H1 (cell line): ENCODE measurements at regions not wholly inside any gene's neighbourhood (a gene's known extent, or its start where the extent isn't known, plus 50 kb on each side); places are given as distances from the start of the nearest gene placed in this dataset.

Experiments used
- CTCF ChIA-PET: fragments of 300-600 bp; sonication (Branson Sonifier 250); formaldehyde crosslinking; loops from one replicate; lab custom pipeline; 2021; ENCODE audit not compliant: partially characterized antibody; lab: Charles Lee
- POLR2A ChIA-PET: fragments of 300-600 bp; sonication (Branson Sonifier 250); formaldehyde crosslinking; loops from one replicate; lab custom pipeline; 2021; ENCODE audit warnings: inconsistent platforms; ENCODE audit not compliant: partially characterized antibody; lab: Charles Lee
- DNase-seq, 2 experiments: peaks; one replicate each; pipeline versions ENCODE4 v3.0.0 to v3.0.0-alpha.2; 2010 to 2022; ENCODE audit warnings: low spot score in 2 of 2, low read depth in 1 of 2, mixed read lengths in 1 of 2
- FAIRE-seq: peaks from 2 replicates; lab custom pipeline; 2011; peaks lifted over from hg19 to GRCh38; lab: Jason Lieb, UNC
- H2AFZ ChIP-seq: 2 replicates; pipeline ENCODE4 v1.8.1; 2012; ENCODE audit warnings: low read length, inconsistent platforms
- H2AK5ac ChIP-seq: 2 replicates; pipeline ENCODE4 v1.6.1; 2013; ENCODE audit warnings: low read depth, low read length
- H2BK120ac ChIP-seq: replicated peaks from 2 replicates; pipeline ENCODE3; 2013; ENCODE audit warnings: low read depth, low read length, inconsistent platforms
- H2BK12ac ChIP-seq: 2 replicates; pipeline ENCODE4 v1.6.1; 2013; ENCODE audit warnings: low read depth, low read length
- H2BK15ac ChIP-seq: 2 replicates; pipeline ENCODE4 v1.6.1; 2013; ENCODE audit warnings: low read length
- H2BK20ac ChIP-seq: 2 replicates; pipeline ENCODE4 v1.6.1; 2013; ENCODE audit warnings: low read length
- H2BK5ac ChIP-seq: 2 replicates; pipeline ENCODE4 v1.6.1; 2013; ENCODE audit warnings: low read depth, low read length
- H3K14ac ChIP-seq: 2 replicates; pipeline ENCODE4 v1.6.1; 2013; ENCODE audit warnings: inconsistent platforms; ENCODE audit not compliant: insufficient read length
- H3K18ac ChIP-seq: 2 replicates; pipeline ENCODE4 v1.6.1; 2013; ENCODE audit warnings: low read length; ENCODE audit errors: extremely low read depth
- H3K23ac ChIP-seq: 2 replicates; pipeline ENCODE4 v1.6.1; 2013; ENCODE audit warnings: inconsistent platforms; ENCODE audit not compliant: insufficient read length
- H3K23me2 ChIP-seq: 2 replicates; pipeline ENCODE4 v1.6.1; 2013; ENCODE audit warnings: low read depth, low read length
- H3K27ac ChIP-seq: 2 replicates; pipeline ENCODE4 v1.6.1; 2011; ENCODE audit warnings: low read depth, low read length, inconsistent platforms
- H3K27me3 ChIP-seq, 4 experiments: replicated peaks in 1 of 4; 1 replicate in 1 of 4; 2 replicates in 3 of 4; pipeline versions ENCODE4 v1.6.1 to v1.8.1; 2011 to 2013; ENCODE audit warnings: low read length in 3 of 4, mild to moderate bottlenecking in 3 of 4, inconsistent platforms in 2 of 4, mixed read lengths in 2 of 4, moderate library complexity in 1 of 4; ENCODE audit not compliant: control insufficient read depth in 3 of 4, insufficient read depth in 3 of 4; ENCODE audit errors: extremely low read depth in 1 of 4
- H3K36me3 ChIP-seq, 4 experiments: 2 replicates each; pipeline versions ENCODE4 v1.6.1 to v1.8.1; 2011 to 2013; ENCODE audit warnings: mild to moderate bottlenecking in 4 of 4, low read length in 3 of 4, moderate library complexity in 2 of 4, control low read depth in 1 of 4, inconsistent platforms in 1 of 4; ENCODE audit not compliant: insufficient read depth in 4 of 4, control insufficient read depth in 2 of 4
- H3K4ac ChIP-seq: replicated peaks from 2 replicates; pipeline ENCODE3; 2013; ENCODE audit warnings: low read length, low read depth, mixed read lengths, inconsistent platforms; ENCODE audit not compliant: insufficient read length
- H3K4me1 ChIP-seq, 4 experiments: replicated peaks in 1 of 4; 1 replicate in 1 of 4; 2 replicates in 3 of 4; pipeline versions ENCODE4 v1.6.1 to v1.8.1; 2011 to 2013; ENCODE audit warnings: low read length in 3 of 4, inconsistent platforms in 2 of 4, mixed read lengths in 1 of 4; ENCODE audit not compliant: insufficient read depth in 4 of 4, control insufficient read depth in 3 of 4
- H3K4me2 ChIP-seq, 2 experiments: 2 replicates each; pipeline versions ENCODE4 v1.6.1 to v1.8.1; 2011 to 2013; ENCODE audit warnings: low read depth in 2 of 2, low read length in 2 of 2, control low read depth in 1 of 2, inconsistent platforms in 1 of 2, mild to moderate bottlenecking in 1 of 2; ENCODE audit not compliant: insufficient read depth in 1 of 2
- H3K4me3 ChIP-seq, 4 experiments: fragments of 200-600, 300-600 bp in 1 of 4; sonication (generic), shearing (Covaris generic), sonication (Bioruptor Twin) in 1 of 4; 2 replicates each; pipeline versions ENCODE4 v1.5.1 to v1.8.1; 2011 to 2016; ENCODE audit warnings: low read length in 4 of 4, low read depth in 3 of 4, control low read depth in 2 of 4, inconsistent platforms in 2 of 4, mild to moderate bottlenecking in 2 of 4, mixed read lengths in 1 of 4, moderate library complexity in 1 of 4; ENCODE audit not compliant: insufficient read depth in 2 of 4; ENCODE audit errors: extremely low read depth in 1 of 4
- H3K56ac ChIP-seq: replicated peaks from 2 replicates; pipeline ENCODE3; 2013; ENCODE audit warnings: low read depth, mild to moderate bottlenecking, mixed read lengths, low read length, inconsistent platforms; ENCODE audit not compliant: insufficient read length
- H3K79me1 ChIP-seq: 2 replicates; pipeline ENCODE4 v1.6.1; 2013; ENCODE audit warnings: low read depth, low read length, control low read depth
- H3K79me2 ChIP-seq, 2 experiments: 2 replicates each; pipeline versions ENCODE4 v1.6.1 to v1.8.1; 2012 to 2013; ENCODE audit warnings: low read length in 2 of 2, mild to moderate bottlenecking in 2 of 2, inconsistent platforms in 1 of 2; ENCODE audit not compliant: insufficient read depth in 2 of 2, control insufficient read depth in 1 of 2
- H3K9ac ChIP-seq, 4 experiments: replicated peaks in 1 of 4; 1 replicate in 1 of 4; 2 replicates in 3 of 4; pipeline versions ENCODE4 v1.6.1 to v1.8.1; 2011 to 2013; ENCODE audit warnings: low read depth in 3 of 4, low read length in 3 of 4, control low read depth in 2 of 4, mild to moderate bottlenecking in 2 of 4, moderate library complexity in 2 of 4, inconsistent platforms in 1 of 4; ENCODE audit errors: extremely low read depth in 1 of 4
- H3K9me3 ChIP-seq, 2 experiments: 2 replicates each; pipeline versions ENCODE4 v1.6.1 to v1.8.1; 2012 to 2013; ENCODE audit warnings: mild to moderate bottlenecking in 2 of 2, moderate library complexity in 2 of 2, control low read depth in 1 of 2, inconsistent platforms in 1 of 2, low read depth in 1 of 2, low read length in 1 of 2, mixed read lengths in 1 of 2; ENCODE audit not compliant: insufficient read depth in 2 of 2
- H4K20me1 ChIP-seq, 2 experiments: replicated peaks in 1 of 2; 2 replicates each; pipeline versions ENCODE3 to v1.8.1; 2011 to 2013; ENCODE audit warnings: inconsistent platforms in 2 of 2, low read length in 2 of 2, mild to moderate bottlenecking in 1 of 2; ENCODE audit not compliant: insufficient read depth in 2 of 2, control insufficient read depth in 1 of 2
- H4K5ac ChIP-seq: 2 replicates; pipeline ENCODE4 v1.6.1; 2013; ENCODE audit warnings: low read length, low read depth, mixed read lengths, inconsistent platforms; ENCODE audit not compliant: insufficient read length
- H4K8ac ChIP-seq: 2 replicates; pipeline ENCODE4 v1.8.0; 2013; ENCODE audit warnings: mild to moderate bottlenecking, moderate library complexity, low read length, inconsistent platforms; ENCODE audit not compliant: insufficient read depth; ENCODE audit errors: extremely low read depth
- H4K91ac ChIP-seq: replicated peaks from 2 replicates; pipeline ENCODE3; 2013; ENCODE audit warnings: low read length, mixed read lengths, inconsistent platforms; ENCODE audit not compliant: insufficient read length
- ATF3 ChIP-seq: IDR thresholded peaks from 2 replicates; pipeline ENCODE4 v1.6.1; 2011; ENCODE audit warnings: low read depth, mild to moderate bottlenecking, low read length; ENCODE audit not compliant: insufficient read depth
- CBX8 ChIP-seq: fragments of 300-800, 300-1000 bp; sonication (generic); IDR thresholded peaks from 2 replicates; pipeline ENCODE4 v1.7.1; 2016; ENCODE audit warnings: low read depth, low read length, borderline replicate concordance
- EZH2 ChIP-seq: fragments of 200-600 bp; sonication (generic); IDR thresholded peaks from 2 replicates; pipeline ENCODE4 v1.7.1; 2012; ENCODE audit warnings: low read depth, mild to moderate bottlenecking, moderate library complexity, low read length, inconsistent platforms; ENCODE audit not compliant: severe bottlenecking
- GABPA ChIP-seq: IDR thresholded peaks from 2 replicates; pipeline ENCODE4 v1.6.1; 2011; ENCODE audit warnings: mild to moderate bottlenecking, low read length, moderate library complexity, borderline replicate concordance; ENCODE audit not compliant: insufficient read depth
- HDAC2 ChIP-seq, 2 experiments: fragments of 300-600 bp in 1 of 2; sonication (generic) in 1 of 2; IDR thresholded peaks; 2 replicates each; pipeline ENCODE4 v1.6.1; 2011 to 2012; ENCODE audit warnings: low read depth in 2 of 2, low read length in 2 of 2, mild to moderate bottlenecking in 2 of 2, moderate library complexity in 2 of 2, borderline replicate concordance in 1 of 2, inconsistent platforms in 1 of 2
- RAD21 ChIP-seq, 2 experiments: IDR thresholded peaks in 1 of 2; conservative IDR thresholded peaks in 1 of 2; 2 replicates each; pipeline ENCODE4 v1.6.1; 2011; ENCODE audit warnings: low read depth in 2 of 2, low read length in 2 of 2, improper control_type of control experiment in 1 of 2, inconsistent platforms in 1 of 2, mild to moderate bottlenecking in 1 of 2, moderate library complexity in 1 of 2
- RXRA ChIP-seq: IDR thresholded peaks from 2 replicates; pipeline ENCODE4 v1.6.1; 2011; ENCODE audit warnings: low read depth, mild to moderate bottlenecking, low read length, moderate library complexity; ENCODE audit not compliant: insufficient read depth
- SIN3A ChIP-seq, 2 experiments: IDR thresholded peaks in 1 of 2; conservative IDR thresholded peaks in 1 of 2; 2 replicates each; pipeline ENCODE4 v1.6.1; 2011 to 2012; ENCODE audit warnings: low read length in 2 of 2, improper control_type of control experiment in 1 of 2, low read depth in 1 of 2, mild to moderate bottlenecking in 1 of 2
- USF2 ChIP-seq: IDR thresholded peaks from 2 replicates; pipeline ENCODE4 v1.6.1; 2011; ENCODE audit warnings: low read length, improper control_type of control experiment
- WGBS, 2 experiments: shearing (Covaris generic) in 1 of 2; methylation state at CpG; one replicate each; pipeline versions ENCODE4 v1.1.6 to v1.1.7; 2013 to 2015; ENCODE audit warnings: low lambda C conversion rate in 2 of 2, mixed read lengths in 2 of 2, inconsistent platforms in 1 of 2, low coverage in 1 of 2, missing lambda C conversion rate in 1 of 2; ENCODE audit not compliant: insufficient replicate concordance in 2 of 2, insufficient coverage in 1 of 2, insufficient read length in 1 of 2; ENCODE audit errors: extremely low coverage in 1 of 2, missing lambda C conversion rate in 1 of 2; 5-methylcytosine and 5-hydroxymethylcytosine counted together

GRCh38 chr7:142603870-142604448, 145.3 kb upstream of the PRSS1 start:
- no peaks in the 10 kb centered on the region for H3K4me1 ChIP-seq
- no peaks in the 10 kb centered on the region for H3K9me3 ChIP-seq
- no peak overlapping the region for H4K5ac ChIP-seq
- no peak overlapping the region for H3K27ac ChIP-seq
- H2AK5ac ChIP-seq = no peak overlapping the region
- H4K20me1 ChIP-seq = no peaks in the 10 kb centered on the region
- ChIA-PET POLR2A (no interaction called here), CTCF (interaction anchor here (0.6 to 11.1 kb wide), 60 partner anchors 9 to 617 kb away, joined by 3 to 102 read pairs (median 4); partner anchors contain the start of gene TAS2R40)
- no peak overlapping the region for H3K56ac ChIP-seq
- no peak overlapping the region for H3K18ac ChIP-seq
- H3K9ac ChIP-seq = no peak overlapping the region
- H3K4ac ChIP-seq = no peak overlapping the region
- WGBS, 2 experiments = 27% methylated on average over 9 of the region's 9 CpGs; no CpG with 5 or more reads in 1 of the 2 experiments
- DNase-seq (peak in 1 of 2 experiments; percentile 58), FAIRE-seq (no peak)
- peak overlapping the region in 1 of 4 experiments; percentile 43; a peak in 1 of 8 replicates for H3K4me3 ChIP-seq
- H2BK20ac ChIP-seq = no peak overlapping the region
- H3K79me1 ChIP-seq = no peaks in the 10 kb centered on the region
- H4K91ac ChIP-seq = no peak overlapping the region
- no peak overlapping the region for H2BK12ac ChIP-seq
- no peak overlapping the region for H3K14ac ChIP-seq
- H3K4me2 ChIP-seq = 0 out of 4 replicates have a peak overlapping the region, but pooled peaks of 1 of the 2 experiments have one; percentile 19
- H4K8ac ChIP-seq = no peak overlapping the region
- H2BK5ac ChIP-seq = no peak overlapping the region
- H3K23me2 ChIP-seq = no peaks in the 10 kb centered on the region
- no peak overlapping the region for H2BK15ac ChIP-seq
- H3K36me3 ChIP-seq = no peaks in the 10 kb centered on the region
- no peaks in the 10 kb centered on the region for H3K27me3 ChIP-seq
- H2BK120ac ChIP-seq = no peak overlapping the region
- no peak overlapping the region for H3K23ac ChIP-seq
- H2AFZ ChIP-seq = no peak overlapping the region
- H3K79me2 ChIP-seq = no peaks in the 10 kb centered on the region
- no peak for TF ChIP-seq USF2
- no peak for TF ChIP-seq RXRA
- no peak for TF ChIP-seq ATF3
- no peak for TF ChIP-seq GABPA
- no peak for TF ChIP-seq HDAC2 (IDR thresholded peaks at IDR 0.05; ENCODE audit: borderline replicate concordance in 1 of 2, low read depth in 2 of 2, low read length in 2 of 2)
- TF ChIP-seq SIN3A (conservative IDR thresholded peaks at IDR 0.05 in 1 of 2, IDR thresholded peaks at IDR 0.05 in 1 of 2; ENCODE audit: low read depth in 1 of 2, low read length in 2 of 2) = no peak
- no peak for TF ChIP-seq EZH2
- no peak for TF ChIP-seq CBX8
- TF ChIP-seq RAD21 (IDR thresholded peaks at IDR 0.05 in 1 of 2, conservative IDR thresholded peaks at IDR 0.05 in 1 of 2; ENCODE audit: low read depth in 2 of 2, low read length in 2 of 2) = peak; percentile 86
